Astrocyte of the cerebellum (primary cell): ENCODE measurements at regions not wholly inside any gene's neighbourhood (a gene's known extent, or its start where the extent isn't known, plus 50 kb on each side); places are given as distances from the start of the nearest gene placed in this dataset.

Experiments used
- DNase-seq: peaks from one replicate; pipeline ENCODE4 v3.0.0-alpha.2; 2011; ENCODE audit warnings: low read depth
- H3K4me3 ChIP-seq: 2 replicates; pipeline ENCODE4 v1.5.1; 2011; ENCODE audit warnings: mild to moderate bottlenecking, low read depth, low read length, moderate library complexity
- CTCF ChIP-seq: IDR thresholded peaks from 2 replicates; pipeline ENCODE4 v1.5.1; 2012; ENCODE audit warnings: low read length, low read depth, moderate library complexity, mild to moderate bottlenecking; ENCODE audit errors: missing control alignments
- in situ Hi-C: cut with HindIII; loops from 2 replicates; pipeline ENCODE4 v1.10.0; 2017; ENCODE audit warnings: low sequenced_read_pairs

GRCh38 chr6:106908386-106908840, 66.1 kb downstream of the CD24 start:
- no peak for DNase-seq
- in situ Hi-C loops, result no loop called here
- H3K4me3 ChIP-seq, result no peak overlapping the region
- no peak for TF ChIP-seq CTCF

GRCh38 chr6:106907754-106908153, 66.8 kb downstream of the CD24 start:
- H3K4me3 ChIP-seq, result no peak overlapping the region
- in situ Hi-C loops, result no loop called here
- TF ChIP-seq CTCF, result no peak
- DNase-seq, result no peak

GRCh38 chr6:106906232-106906631, 68.3 kb downstream of the CD24 start:
- in situ Hi-C loops, result no loop called here
- no peak for TF ChIP-seq CTCF

GRCh38 chr6:106903299-106903698, 71.2 kb downstream of the CD24 start:
- in situ Hi-C loops, result no loop called here
- DNase-seq, result no peak
- H3K4me3 ChIP-seq, result no peak overlapping the region
- TF ChIP-seq CTCF, result no peak

More at GRCh38 chr6:106906232-106906631, 68.3 kb downstream of the CD24 start:
- no peak overlapping the region for H3K4me3 ChIP-seq
- no peak for DNase-seq

GRCh38 chr6:106901062-106901461, 73.5 kb downstream of the CD24 start:
- no peak for DNase-seq
- in situ Hi-C loops, result no loop called here
- TF ChIP-seq CTCF, result no peak
- no peak overlapping the region for H3K4me3 ChIP-seq

- in situ Hi-C loops, result no loop called here
- no peak for TF ChIP-seq CTCF
- no peak for DNase-seq
Observed at GRCh38 chr6:106899697-106900096, 74.8 kb downstream of the CD24 start.

GRCh38 chr6:106897580-106897979, 76.9 kb downstream of the CD24 start:
- no peak overlapping the region for H3K4me3 ChIP-seq
- no peak for DNase-seq
- in situ Hi-C loops, result no loop called here
- TF ChIP-seq CTCF, result no peak

More at GRCh38 chr6:106899697-106900096, 74.8 kb downstream of the CD24 start:
- no peak overlapping the region for H3K4me3 ChIP-seq
